Ascending aorta (tissue), 2 donors: ENCODE measurements at regions not wholly inside any gene's neighbourhood (a gene's known extent, or its start where the extent isn't known, plus 50 kb on each side); places are given as distances from the start of the nearest gene placed in this dataset.
"Not testable (repeated sequence)": the region's sequence is repeated elsewhere in the genome, so short reads cannot be mapped to it uniquely, and the experiment has no call there.

Experiments
- DNase-seq, 2 donors: peaks; one replicate each; pipeline ENCODE4 v3.0.0-alpha.2; 2019; ENCODE audit warnings: low spot score in 2 of 2
- H3K27ac ChIP-seq, 2 donors: fragments of 200-600 bp; sonication (generic); one replicate each; pipeline ENCODE4 v1.5.1; 2016 to 2017; ENCODE audit warnings: mild to moderate bottlenecking in 1 of 2
- H3K27me3 ChIP-seq: fragments of 200-600 bp; sonication (generic); one replicate; pipeline ENCODE4 v1.5.1; 2017
- H3K36me3 ChIP-seq, 2 donors: fragments of 200-600 bp; sonication (generic); one replicate each; pipeline ENCODE4 v1.5.1; 2016
- H3K4me1 ChIP-seq, 2 donors: fragments of 200-600 bp; sonication (generic); one replicate each; pipeline ENCODE4 v1.5.1; 2016 to 2017; ENCODE audit warnings: mild to moderate bottlenecking in 1 of 2
- H3K4me3 ChIP-seq, 2 donors: fragments of 200-600 bp; sonication (generic); one replicate each; pipeline ENCODE4 v1.5.1; 2016 to 2017; ENCODE audit warnings: mild to moderate bottlenecking in 1 of 2
- H3K9me3 ChIP-seq, 2 donors: fragments of 200-600 bp; sonication (generic); one replicate each; pipeline ENCODE4 v1.5.1; 2016
- intact Hi-C: fragments of 100-400 bp; cut with DNase I; formaldehyde crosslinking; loops from one replicate; pipeline ENCODE4 v1.15.1; 2023
- TF ChIP-seq, protein P1 (sequence below), 3 experiments: fragments of 200-600 bp in 2 of 3; fragments of 450-650 bp in 1 of 3; sonication (generic) in 2 of 3; IDR thresholded peaks; one replicate each; pipeline ENCODE4 v1.5.1; 2016 to 2019; ENCODE audit warnings: antibody characterized with exemption in 3 of 3, mild to moderate bottlenecking in 1 of 3, moderate library complexity in 1 of 3

- Histone ChIP-seq H3K4me1 (peaks cover 0 to 12% of the 10 kb centered on the region in 2 donors), H3K4me3 (no peak overlapping the region), H3K27ac (no peak overlapping the region), H3K9me3 (no peaks in the 10 kb centered on the region), H3K36me3 (no peaks in the 10 kb centered on the region), H3K27me3 (no peaks in the 10 kb centered on the region)
- intact Hi-C loops = loop anchor here (5.0 to 10.0 kb wide), 3 partner anchors 88 to 150 kb away; partner anchors contain the start of gene NADK2
- TF ChIP-seq, protein P1, sequence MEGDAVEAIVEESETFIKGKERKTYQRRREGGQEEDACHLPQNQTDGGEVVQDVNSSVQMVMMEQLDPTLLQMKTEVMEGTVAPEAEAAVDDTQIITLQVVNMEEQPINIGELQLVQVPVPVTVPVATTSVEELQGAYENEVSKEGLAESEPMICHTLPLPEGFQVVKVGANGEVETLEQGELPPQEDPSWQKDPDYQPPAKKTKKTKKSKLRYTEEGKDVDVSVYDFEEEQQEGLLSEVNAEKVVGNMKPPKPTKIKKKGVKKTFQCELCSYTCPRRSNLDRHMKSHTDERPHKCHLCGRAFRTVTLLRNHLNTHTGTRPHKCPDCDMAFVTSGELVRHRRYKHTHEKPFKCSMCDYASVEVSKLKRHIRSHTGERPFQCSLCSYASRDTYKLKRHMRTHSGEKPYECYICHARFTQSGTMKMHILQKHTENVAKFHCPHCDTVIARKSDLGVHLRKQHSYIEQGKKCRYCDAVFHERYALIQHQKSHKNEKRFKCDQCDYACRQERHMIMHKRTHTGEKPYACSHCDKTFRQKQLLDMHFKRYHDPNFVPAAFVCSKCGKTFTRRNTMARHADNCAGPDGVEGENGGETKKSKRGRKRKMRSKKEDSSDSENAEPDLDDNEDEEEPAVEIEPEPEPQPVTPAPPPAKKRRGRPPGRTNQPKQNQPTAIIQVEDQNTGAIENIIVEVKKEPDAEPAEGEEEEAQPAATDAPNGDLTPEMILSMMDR (IDR thresholded peaks at IDR 0.05) = no peak
- no peak for DNase-seq
These were observed 93.6 kb upstream of the RANBP3L start for GRCh38 chr5:36395260-36395659.

DNA sequence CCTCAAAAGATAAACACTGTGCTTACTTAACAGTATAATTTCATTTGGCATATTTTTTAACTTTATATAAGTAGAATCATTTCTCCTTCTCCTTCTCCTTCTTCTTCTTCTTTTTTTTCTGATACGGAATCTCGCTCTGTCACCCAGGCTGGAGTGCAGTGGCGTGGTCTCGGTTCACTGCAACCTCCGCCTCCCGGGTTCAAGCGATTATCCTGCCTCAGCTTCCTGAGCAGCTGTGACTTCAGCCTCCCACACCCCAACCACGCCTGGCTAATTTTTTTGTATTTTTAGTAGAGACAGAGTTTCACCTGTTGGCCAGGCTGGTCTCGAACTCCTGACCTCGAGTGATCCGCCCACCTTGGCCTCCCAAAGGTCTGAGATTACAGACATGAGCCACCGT is 94.2 kb upstream of the RANBP3L start:
- not testable (repeated sequence) for H3K27ac ChIP-seq, H3K4me3 ChIP-seq, H3K27me3 ChIP-seq, H3K36me3 ChIP-seq, DNase-seq, H3K9me3 ChIP-seq
- H3K4me1 ChIP-seq = peaks cover 0 to 12% of the 10 kb centered on the region in 2 donors
- intact Hi-C loops = loop anchor here (5.0 to 10.0 kb wide), 3 partner anchors 89 to 151 kb away; partner anchors contain the start of gene NADK2

DNA sequence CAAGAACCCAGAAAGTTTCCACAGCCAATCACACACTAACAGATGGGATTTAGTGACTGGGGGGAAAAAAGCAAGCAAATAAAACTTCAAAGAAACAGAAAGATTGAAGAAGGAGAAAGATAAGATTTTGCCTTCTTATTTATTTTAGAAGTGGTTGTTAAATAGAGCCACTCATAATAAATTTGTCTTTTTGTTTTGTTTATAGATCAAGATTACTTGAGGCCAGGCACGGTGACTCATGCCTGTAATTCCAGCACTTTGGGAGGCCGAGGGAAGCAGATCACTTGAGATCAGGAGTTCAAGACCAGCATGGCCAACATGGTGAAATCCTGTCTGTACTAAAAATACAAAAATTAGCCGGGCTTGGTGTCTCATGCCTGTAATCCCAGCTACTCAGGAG is 94.9 kb upstream of the RANBP3L start:
- H3K36me3 ChIP-seq = no peaks in the 10 kb centered on the region
- intact Hi-C loops = loop anchor here (5.0 to 10.0 kb wide), 3 partner anchors 89 to 152 kb away; partner anchors contain the start of gene NADK2
- no peaks in the 10 kb centered on the region for H3K27me3 ChIP-seq
- DNase-seq = no peak
- H3K4me3 ChIP-seq = no peak overlapping the region
- TF ChIP-seq, protein P1 (IDR thresholded peaks at IDR 0.05) = no peak
- no peak overlapping the region for H3K27ac ChIP-seq
- H3K9me3 ChIP-seq = no peaks in the 10 kb centered on the region
- H3K4me1 ChIP-seq = peaks cover 0 to 12% of the 10 kb centered on the region in 2 donors

GRCh38 chr5:36397901-36398536 is 96.3 kb upstream of the RANBP3L start:
- no peak for DNase-seq
- no peak overlapping the region for H3K27ac ChIP-seq
- H3K36me3 ChIP-seq = no peaks in the 10 kb centered on the region
- no peak overlapping the region for H3K4me3 ChIP-seq
- H3K9me3 ChIP-seq = no peaks in the 10 kb centered on the region
- TF ChIP-seq, protein P1 (IDR thresholded peaks at IDR 0.05) = peak in 1 of 3 experiments; percentile 40
- intact Hi-C loops = loop anchor here (2.0 to 10.0 kb wide), 4 partner anchors 91 to 219 kb away; partner anchors contain the start of gene NADK2
- H3K27me3 ChIP-seq = no peaks in the 10 kb centered on the region
- peaks cover 0 to 7% of the 10 kb centered on the region in 2 donors for H3K4me1 ChIP-seq

- H3K9me3 ChIP-seq = no peaks in the 10 kb centered on the region
- no peak for DNase-seq
- H3K36me3 ChIP-seq = no peaks in the 10 kb centered on the region
- H3K4me1 ChIP-seq = peaks cover 0 to 3% of the 10 kb centered on the region in 2 donors
- H3K27me3 ChIP-seq = no peaks in the 10 kb centered on the region
- H3K27ac ChIP-seq = no peak overlapping the region
- no peak overlapping the region for H3K4me3 ChIP-seq
- TF ChIP-seq, protein P1 (IDR thresholded peaks at IDR 0.05) = no peak
- intact Hi-C loops = no loop called here
These were observed 100.8 kb upstream of the RANBP3L start for GRCh38 chr5:36402512-36402906.

DNA sequence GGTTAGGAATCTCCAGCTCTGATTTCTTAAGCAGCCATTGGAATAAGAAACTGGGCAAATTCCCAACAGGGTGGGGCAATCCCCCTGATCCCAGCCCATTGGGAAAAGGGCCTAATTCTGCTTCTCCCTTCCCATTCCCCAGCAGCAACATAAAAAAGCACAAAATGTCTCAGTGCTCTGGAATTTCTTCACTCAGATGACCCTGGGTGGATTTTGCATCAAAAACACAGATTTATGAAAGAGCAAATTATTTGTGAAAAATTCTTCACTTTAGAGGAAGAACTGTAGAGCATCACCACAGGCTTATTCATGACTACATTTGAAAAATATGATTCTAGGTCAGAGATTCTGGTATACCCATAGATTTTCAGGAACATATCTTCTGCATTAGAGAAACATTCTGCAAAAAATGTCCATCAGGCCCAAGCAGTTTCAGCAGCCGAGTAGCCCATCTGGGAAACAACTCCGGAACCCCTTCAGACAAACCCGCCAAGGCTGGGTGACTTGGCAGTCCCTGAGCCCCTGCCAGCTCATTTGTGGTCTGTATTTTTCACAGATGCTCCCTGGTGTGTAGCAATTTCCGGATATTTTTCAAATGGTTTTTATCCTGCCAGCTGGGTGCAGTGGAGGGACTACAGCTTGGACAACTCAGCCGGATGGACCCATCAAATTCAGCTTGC is 102.1 kb upstream of the RANBP3L start:
- intact Hi-C loops = no loop called here
- Histone ChIP-seq H3K4me3 (no peak overlapping the region), H3K36me3 (no peaks in the 10 kb centered on the region), H3K4me1 (peaks cover 0 to 3% of the 10 kb centered on the region in 2 donors), H3K9me3 (no peaks in the 10 kb centered on the region), H3K27me3 (no peaks in the 10 kb centered on the region), H3K27ac (peak overlapping the region; percentile 45 to 60)
- peak in 1 of 2 donors; percentile 80 for DNase-seq
- TF ChIP-seq, protein P1 (IDR thresholded peaks at IDR 0.05) = no peak
